ENCODE measurements at regions not wholly inside any gene's neighbourhood (a gene's known extent, or its start where the extent isn't known, plus 50 kb on each side); places are given as distances from the start of the nearest gene placed in this dataset.

DNA sequence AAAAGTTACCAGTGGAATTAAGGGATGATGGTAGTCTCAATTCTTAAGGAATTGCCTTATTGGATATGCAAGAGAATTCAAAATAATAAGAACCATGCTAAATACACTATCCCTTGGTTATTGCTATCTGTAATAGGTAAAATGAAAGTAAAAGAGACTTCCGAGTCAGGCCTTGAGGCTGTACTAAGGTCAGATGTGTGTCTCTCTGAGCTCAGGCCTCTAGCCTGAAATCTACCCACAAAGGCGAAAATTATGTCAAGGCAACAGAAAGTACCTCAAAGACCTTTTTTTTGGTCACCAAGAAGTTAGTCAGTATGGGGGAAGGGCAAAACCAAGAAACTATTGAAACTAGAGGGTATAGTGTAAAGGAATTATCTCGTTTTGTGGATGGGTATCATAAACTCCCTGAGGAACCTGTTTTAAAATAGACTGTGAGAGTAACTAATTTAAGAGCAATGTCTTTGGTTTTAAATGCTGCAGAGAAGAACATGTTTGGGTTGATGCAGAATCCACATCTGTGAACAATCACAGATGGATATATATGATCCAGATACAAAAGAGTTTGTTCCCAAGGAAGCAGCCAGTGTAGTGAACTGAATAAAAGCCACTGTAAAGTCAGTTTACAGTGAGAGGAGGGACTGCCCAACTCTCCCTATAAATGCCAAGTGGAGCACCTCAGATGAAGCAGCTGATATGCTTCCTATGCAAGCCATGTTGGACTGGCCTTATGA lies 382.3 kb upstream of the SEMA6D start:
- H3K9me3 ChIP-seq (ENCODE audit: insufficient read depth, low read depth, low read length): no peaks in the 10 kb centered on the region
- H3K4me3 ChIP-seq (ENCODE audit: insufficient read depth, low read depth, low read length): no peak overlapping the region
- H3K27ac Mint-ChIP-seq (ENCODE audit: unreplicated experiment): no peak overlapping the region
- no peaks in the 10 kb centered on the region for H3K27me3 Mint-ChIP-seq (ENCODE audit: low read depth, unreplicated experiment)
- no peaks in the 10 kb centered on the region for H3K4me1 ChIP-seq (ENCODE audit: insufficient read depth, low read length)
- H3K4me2 ChIP-seq (ENCODE audit: low read length): no peak overlapping the region
- FAIRE-seq (no peak), DNase-seq (ENCODE audit: low read depth) (no peak)
- no peak overlapping the region for H3K4me3 Mint-ChIP-seq (ENCODE audit: unreplicated experiment)
- no peaks in the 10 kb centered on the region for H3K79me2 ChIP-seq (ENCODE audit: insufficient read depth, low read length)
- H3K27ac ChIP-seq (ENCODE audit: low read depth, low read length): no peak overlapping the region
- H3K27me3 ChIP-seq (ENCODE audit: insufficient read depth, low read length): no peaks in the 10 kb centered on the region
- no peaks in the 10 kb centered on the region for H3K36me3 Mint-ChIP-seq (ENCODE audit: low read depth, unreplicated experiment)
- H2AFZ ChIP-seq (ENCODE audit: low read depth, low read length): no peak overlapping the region
- no peaks in the 10 kb centered on the region for H4K20me1 ChIP-seq (ENCODE audit: insufficient read depth, low read length)
- H3K4me1 Mint-ChIP-seq (ENCODE audit: low read depth, unreplicated experiment): peaks cover 43% of the 10 kb centered on the region
- no peak for TF ChIP-seq EZH2 (IDR thresholded peaks at IDR 0.05; ENCODE audit: insufficient read depth, low read length)
- TF ChIP-seq, protein P1, sequence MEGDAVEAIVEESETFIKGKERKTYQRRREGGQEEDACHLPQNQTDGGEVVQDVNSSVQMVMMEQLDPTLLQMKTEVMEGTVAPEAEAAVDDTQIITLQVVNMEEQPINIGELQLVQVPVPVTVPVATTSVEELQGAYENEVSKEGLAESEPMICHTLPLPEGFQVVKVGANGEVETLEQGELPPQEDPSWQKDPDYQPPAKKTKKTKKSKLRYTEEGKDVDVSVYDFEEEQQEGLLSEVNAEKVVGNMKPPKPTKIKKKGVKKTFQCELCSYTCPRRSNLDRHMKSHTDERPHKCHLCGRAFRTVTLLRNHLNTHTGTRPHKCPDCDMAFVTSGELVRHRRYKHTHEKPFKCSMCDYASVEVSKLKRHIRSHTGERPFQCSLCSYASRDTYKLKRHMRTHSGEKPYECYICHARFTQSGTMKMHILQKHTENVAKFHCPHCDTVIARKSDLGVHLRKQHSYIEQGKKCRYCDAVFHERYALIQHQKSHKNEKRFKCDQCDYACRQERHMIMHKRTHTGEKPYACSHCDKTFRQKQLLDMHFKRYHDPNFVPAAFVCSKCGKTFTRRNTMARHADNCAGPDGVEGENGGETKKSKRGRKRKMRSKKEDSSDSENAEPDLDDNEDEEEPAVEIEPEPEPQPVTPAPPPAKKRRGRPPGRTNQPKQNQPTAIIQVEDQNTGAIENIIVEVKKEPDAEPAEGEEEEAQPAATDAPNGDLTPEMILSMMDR (IDR thresholded peaks at IDR 0.05; ENCODE audit: insufficient read depth, low read depth, low read length): no peak
- no peaks in the 10 kb centered on the region for H3K9me3 Mint-ChIP-seq (ENCODE audit: unreplicated experiment)
- no peak overlapping the region for H3K9ac ChIP-seq (ENCODE audit: low read length)
- no peaks in the 10 kb centered on the region for H3K36me3 ChIP-seq (ENCODE audit: insufficient read depth, low read length)

DNA sequence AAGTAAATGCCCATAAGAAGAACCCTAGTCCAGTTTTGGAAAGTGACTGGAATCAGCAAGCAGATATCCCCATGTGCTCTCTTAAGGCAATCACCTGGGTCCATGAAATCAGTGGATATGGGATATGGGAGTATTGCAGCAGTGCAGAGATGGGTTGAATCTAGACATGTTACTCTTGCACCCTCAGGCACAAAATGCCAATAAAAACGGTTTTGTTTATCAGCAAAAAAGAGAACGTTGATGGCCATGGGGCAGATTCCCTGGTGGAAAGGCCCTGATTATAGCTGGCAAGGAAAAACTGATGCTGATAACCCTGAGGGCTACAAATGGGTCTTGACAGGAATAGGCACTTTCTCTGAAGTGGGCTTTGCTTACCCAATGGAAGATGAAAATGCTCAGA lies 380.2 kb upstream of the SEMA6D start:
- Histone ChIP-seq H2AFZ (ENCODE audit: low read depth, low read length) (no peak overlapping the region), H3K36me3 (ENCODE audit: insufficient read depth, low read length) (no peaks in the 10 kb centered on the region), H3K27ac (ENCODE audit: low read depth, low read length) (no peak overlapping the region), H3K9ac (ENCODE audit: low read length) (no peak overlapping the region), H3K4me2 (ENCODE audit: low read length) (no peak overlapping the region), H4K20me1 (ENCODE audit: insufficient read depth, low read length) (no peaks in the 10 kb centered on the region), H3K4me3 (ENCODE audit: insufficient read depth, low read depth, low read length) (no peak overlapping the region), H3K4me1 (ENCODE audit: insufficient read depth, low read length) (no peaks in the 10 kb centered on the region), H3K27me3 (ENCODE audit: insufficient read depth, low read length) (no peaks in the 10 kb centered on the region), H3K9me3 (ENCODE audit: insufficient read depth, low read depth, low read length) (no peaks in the 10 kb centered on the region), H3K79me2 (ENCODE audit: insufficient read depth, low read length) (no peaks in the 10 kb centered on the region)
- no peak overlapping the region for H3K4me3 Mint-ChIP-seq (ENCODE audit: unreplicated experiment)
- no peaks in the 10 kb centered on the region for H3K27me3 Mint-ChIP-seq (ENCODE audit: low read depth, unreplicated experiment)
- FAIRE-seq (no peak), DNase-seq (ENCODE audit: low read depth) (no peak)
- no peaks in the 10 kb centered on the region for H3K9me3 Mint-ChIP-seq (ENCODE audit: unreplicated experiment)
- no peak overlapping the region for H3K27ac Mint-ChIP-seq (ENCODE audit: unreplicated experiment)
- H3K4me1 Mint-ChIP-seq (ENCODE audit: low read depth, unreplicated experiment): peaks cover 39% of the 10 kb centered on the region
- TF ChIP-seq, protein P1 (IDR thresholded peaks at IDR 0.05; ENCODE audit: insufficient read depth, low read depth, low read length): no peak
- no peak for TF ChIP-seq EZH2 (IDR thresholded peaks at IDR 0.05; ENCODE audit: insufficient read depth, low read length)
- no peaks in the 10 kb centered on the region for H3K36me3 Mint-ChIP-seq (ENCODE audit: low read depth, unreplicated experiment)

DNA sequence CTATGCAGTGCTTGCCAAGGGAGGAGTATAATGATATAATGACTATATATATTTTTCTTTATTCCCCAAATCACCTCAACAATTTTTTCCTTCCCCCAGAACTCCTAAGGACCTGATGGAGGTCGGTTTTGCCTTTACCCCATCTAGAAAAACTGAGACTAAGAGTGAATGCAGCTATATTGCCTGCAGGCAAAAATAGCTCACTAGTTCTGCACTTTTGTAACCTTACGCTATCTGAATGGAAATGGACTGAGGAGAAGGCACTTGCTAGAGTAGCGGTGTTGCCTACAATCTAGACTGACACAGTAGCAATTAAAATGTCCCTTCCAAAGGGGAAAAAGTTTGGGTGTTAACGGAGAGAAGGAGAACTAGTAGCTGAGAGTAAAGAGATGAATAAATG lies 379.5 kb upstream of the SEMA6D start:
- H3K9ac ChIP-seq (ENCODE audit: low read length): no peak overlapping the region
- no peaks in the 10 kb centered on the region for H3K9me3 Mint-ChIP-seq (ENCODE audit: unreplicated experiment)
- H3K9me3 ChIP-seq (ENCODE audit: insufficient read depth, low read depth, low read length): no peaks in the 10 kb centered on the region
- H3K4me2 ChIP-seq (ENCODE audit: low read length): no peak overlapping the region
- no peaks in the 10 kb centered on the region for H3K79me2 ChIP-seq (ENCODE audit: insufficient read depth, low read length)
- H3K27ac Mint-ChIP-seq (ENCODE audit: unreplicated experiment): no peak overlapping the region
- H3K4me1 ChIP-seq (ENCODE audit: insufficient read depth, low read length): no peaks in the 10 kb centered on the region
- H3K27ac ChIP-seq (ENCODE audit: low read depth, low read length): no peak overlapping the region
- TF ChIP-seq, protein P1 (IDR thresholded peaks at IDR 0.05; ENCODE audit: insufficient read depth, low read depth, low read length): no peak
- TF ChIP-seq EZH2 (IDR thresholded peaks at IDR 0.05; ENCODE audit: insufficient read depth, low read length): no peak
- no peaks in the 10 kb centered on the region for H3K36me3 Mint-ChIP-seq (ENCODE audit: low read depth, unreplicated experiment)
- FAIRE-seq (no peak), DNase-seq (ENCODE audit: low read depth) (no peak)
- H3K4me1 Mint-ChIP-seq (ENCODE audit: low read depth, unreplicated experiment): peaks cover 31% of the 10 kb centered on the region
- H3K4me3 Mint-ChIP-seq (ENCODE audit: unreplicated experiment): no peak overlapping the region
- H3K4me3 ChIP-seq (ENCODE audit: insufficient read depth, low read depth, low read length): no peak overlapping the region
- H4K20me1 ChIP-seq (ENCODE audit: insufficient read depth, low read length): no peaks in the 10 kb centered on the region
- H3K36me3 ChIP-seq (ENCODE audit: insufficient read depth, low read length): no peaks in the 10 kb centered on the region
- no peaks in the 10 kb centered on the region for H3K27me3 ChIP-seq (ENCODE audit: insufficient read depth, low read length)
- no peaks in the 10 kb centered on the region for H3K27me3 Mint-ChIP-seq (ENCODE audit: low read depth, unreplicated experiment)
- no peak overlapping the region for H2AFZ ChIP-seq (ENCODE audit: low read depth, low read length)

All from astrocyte (in vitro differentiated cells and primary cell).